ENCODE measurements at regions not wholly inside any gene's neighbourhood (a gene's known extent, or its start where the extent isn't known, plus 50 kb on each side); places are given as distances from the start of the nearest gene placed in this dataset.
A peak's percentile ranks its signal among the peaks of the same experiment; 100 is the strongest.
"Not testable (repeated sequence)": the region's sequence is repeated elsewhere in the genome, so short reads cannot be mapped to it uniquely, and the experiment has no call there.

GRCh38 chr2:204167670-204168069 lies 231.1 kb downstream of the ICOS start:
- H3K4me1 ChIP-seq (ENCODE audit: control insufficient read depth, insufficient read depth, low read length); DNase-seq (ENCODE audit: low read depth in 4 of 6, low spot score in 6 of 6); H3K27ac ChIP-seq (ENCODE audit: low read depth, low read length); H3K4me3 ChIP-seq (ENCODE audit: low read depth, low read length); H3K9me3 ChIP-seq (ENCODE audit: control insufficient read depth, insufficient read depth, low read length); H3K27me3 ChIP-seq (ENCODE audit: control insufficient read depth, insufficient read depth, low read length); H3K36me3 ChIP-seq (ENCODE audit: control insufficient read depth, insufficient read depth, low read length): not testable (repeated sequence)
- WGBS (ENCODE audit: insufficient coverage): 92% methylated on average over 2 of the region's 6 CpGs

- Histone ChIP-seq H3K4me1 (ENCODE audit: control insufficient read depth, insufficient read depth, low read length) (no peaks in the 10 kb centered on the region), H3K27ac (ENCODE audit: low read depth, low read length) (no peak overlapping the region), H3K36me3 (ENCODE audit: control insufficient read depth, insufficient read depth, low read length) (no peaks in the 10 kb centered on the region), H3K27me3 (ENCODE audit: control insufficient read depth, insufficient read depth, low read length) (no peaks in the 10 kb centered on the region), H3K9me3 (ENCODE audit: control insufficient read depth, insufficient read depth, low read length) (no peaks in the 10 kb centered on the region), H3K4me3 (ENCODE audit: low read depth, low read length) (no peak overlapping the region)
- DNase-seq (ENCODE audit: low read depth in 4 of 6, low spot score in 6 of 6): peak in 1 of 6 donors; percentile 59
- 20% methylated on average over 1 of the region's 4 CpGs for WGBS (ENCODE audit: insufficient coverage)
Measured at GRCh38 chr2:204170411-204170810, 233.8 kb downstream of the ICOS start.

GRCh38 chr2:204171432-204172144 lies 235.0 kb downstream of the ICOS start:
- H3K4me3 ChIP-seq (ENCODE audit: low read depth, low read length): no peak overlapping the region
- no peaks in the 10 kb centered on the region for H3K4me1 ChIP-seq (ENCODE audit: control insufficient read depth, insufficient read depth, low read length)
- no peaks in the 10 kb centered on the region for H3K9me3 ChIP-seq (ENCODE audit: control insufficient read depth, insufficient read depth, low read length)
- WGBS (ENCODE audit: insufficient coverage): 88% methylated on average over 5 of the region's 6 CpGs
- no peaks in the 10 kb centered on the region for H3K27me3 ChIP-seq (ENCODE audit: control insufficient read depth, insufficient read depth, low read length)
- no peak overlapping the region for H3K27ac ChIP-seq (ENCODE audit: low read depth, low read length)
- DNase-seq (ENCODE audit: low read depth in 4 of 6, low spot score in 6 of 6): no peak
- no peaks in the 10 kb centered on the region for H3K36me3 ChIP-seq (ENCODE audit: control insufficient read depth, insufficient read depth, low read length)

GRCh38 chr2:204172145-204172600 lies 235.6 kb downstream of the ICOS start:
- whole genome bisulfite sequencing (ENCODE audit: insufficient coverage): no CpG with 5 or more reads among the region's 7 CpGs
- Histone ChIP-seq H3K27me3 (ENCODE audit: control insufficient read depth, insufficient read depth, low read length) (no peaks in the 10 kb centered on the region), H3K9me3 (ENCODE audit: control insufficient read depth, insufficient read depth, low read length) (no peaks in the 10 kb centered on the region), H3K4me3 (ENCODE audit: low read depth, low read length) (no peak overlapping the region), H3K4me1 (ENCODE audit: control insufficient read depth, insufficient read depth, low read length) (no peaks in the 10 kb centered on the region), H3K27ac (ENCODE audit: low read depth, low read length) (no peak overlapping the region), H3K36me3 (ENCODE audit: control insufficient read depth, insufficient read depth, low read length) (no peaks in the 10 kb centered on the region)
- peak in 2 of 6 donors; percentile 65 to 79 for DNase-seq (ENCODE audit: low read depth in 4 of 6, low spot score in 6 of 6)

GRCh38 chr2:204174034-204174433 lies 237.5 kb downstream of the ICOS start:
- no peak overlapping the region for H3K27ac ChIP-seq (ENCODE audit: low read depth, low read length)

GRCh38 chr2:204175552-204176271 lies 239.1 kb downstream of the ICOS start:
- no peaks in the 10 kb centered on the region for H3K4me1 ChIP-seq (ENCODE audit: control insufficient read depth, insufficient read depth, low read length)
- DNase-seq (ENCODE audit: low read depth in 4 of 6, low spot score in 6 of 6): no peak
- 100% methylated on average over 3 of the region's 4 CpGs for WGBS (ENCODE audit: insufficient coverage)
- H3K9me3 ChIP-seq (ENCODE audit: control insufficient read depth, insufficient read depth, low read length): no peaks in the 10 kb centered on the region
- no peak overlapping the region for H3K27ac ChIP-seq (ENCODE audit: low read depth, low read length)
- H3K36me3 ChIP-seq (ENCODE audit: control insufficient read depth, insufficient read depth, low read length): no peaks in the 10 kb centered on the region
- H3K4me3 ChIP-seq (ENCODE audit: low read depth, low read length): no peak overlapping the region
- no peaks in the 10 kb centered on the region for H3K27me3 ChIP-seq (ENCODE audit: control insufficient read depth, insufficient read depth, low read length)

More at GRCh38 chr2:204174034-204174433, 237.5 kb downstream of the ICOS start:
- Histone ChIP-seq H3K27me3 (ENCODE audit: control insufficient read depth, insufficient read depth, low read length) (no peaks in the 10 kb centered on the region), H3K4me3 (ENCODE audit: low read depth, low read length) (no peak overlapping the region), H3K36me3 (ENCODE audit: control insufficient read depth, insufficient read depth, low read length) (no peaks in the 10 kb centered on the region), H3K9me3 (ENCODE audit: control insufficient read depth, insufficient read depth, low read length) (no peaks in the 10 kb centered on the region), H3K4me1 (ENCODE audit: control insufficient read depth, insufficient read depth, low read length) (no peaks in the 10 kb centered on the region)
- no peak for DNase-seq (ENCODE audit: low read depth in 4 of 6, low spot score in 6 of 6)
- 100% methylated on average over 1 of the region's 2 CpGs for WGBS (ENCODE audit: insufficient coverage)

GRCh38 chr2:204176306-204176705 lies 239.7 kb downstream of the ICOS start:
- no peaks in the 10 kb centered on the region for H3K36me3 ChIP-seq (ENCODE audit: control insufficient read depth, insufficient read depth, low read length)
- no CpG with 5 or more reads among the region's 1 CpG for WGBS (ENCODE audit: insufficient coverage)
- H3K27me3 ChIP-seq (ENCODE audit: control insufficient read depth, insufficient read depth, low read length): no peaks in the 10 kb centered on the region
- H3K27ac ChIP-seq (ENCODE audit: low read depth, low read length): no peak overlapping the region
- no peak overlapping the region for H3K4me3 ChIP-seq (ENCODE audit: low read depth, low read length)
- H3K9me3 ChIP-seq (ENCODE audit: control insufficient read depth, insufficient read depth, low read length): no peaks in the 10 kb centered on the region
- no peaks in the 10 kb centered on the region for H3K4me1 ChIP-seq (ENCODE audit: control insufficient read depth, insufficient read depth, low read length)
- no peak for DNase-seq (ENCODE audit: low read depth in 4 of 6, low spot score in 6 of 6)

- H3K9me3 ChIP-seq (ENCODE audit: control insufficient read depth, insufficient read depth, low read length): no peaks in the 10 kb centered on the region
- H3K27ac ChIP-seq (ENCODE audit: low read depth, low read length): no peak overlapping the region
- no peaks in the 10 kb centered on the region for H3K4me1 ChIP-seq (ENCODE audit: control insufficient read depth, insufficient read depth, low read length)
- 67% methylated on average over 1 of the region's 4 CpGs for WGBS (ENCODE audit: insufficient coverage)
- no peak for DNase-seq (ENCODE audit: low read depth in 4 of 6, low spot score in 6 of 6)
- H3K27me3 ChIP-seq (ENCODE audit: control insufficient read depth, insufficient read depth, low read length): no peaks in the 10 kb centered on the region
- H3K36me3 ChIP-seq (ENCODE audit: control insufficient read depth, insufficient read depth, low read length): no peaks in the 10 kb centered on the region
- no peak overlapping the region for H3K4me3 ChIP-seq (ENCODE audit: low read depth, low read length)
Measured at GRCh38 chr2:204177251-204177976, 240.9 kb downstream of the ICOS start.

GRCh38 chr2:204177977-204178522 lies 241.5 kb downstream of the ICOS start:
- H3K36me3 ChIP-seq (ENCODE audit: control insufficient read depth, insufficient read depth, low read length): no peaks in the 10 kb centered on the region
- no peak overlapping the region for H3K4me3 ChIP-seq (ENCODE audit: low read depth, low read length)
- H3K27me3 ChIP-seq (ENCODE audit: control insufficient read depth, insufficient read depth, low read length): no peaks in the 10 kb centered on the region
- no peak overlapping the region for H3K27ac ChIP-seq (ENCODE audit: low read depth, low read length)
- DNase-seq (ENCODE audit: low read depth in 4 of 6, low spot score in 6 of 6): no peak
- no peaks in the 10 kb centered on the region for H3K9me3 ChIP-seq (ENCODE audit: control insufficient read depth, insufficient read depth, low read length)
- WGBS (ENCODE audit: insufficient coverage): 82% methylated on average over 2 of the region's 3 CpGs
- H3K4me1 ChIP-seq (ENCODE audit: control insufficient read depth, insufficient read depth, low read length): no peaks in the 10 kb centered on the region

All from spinal cord (tissue), 9 donors.